A549 (cell line): ENCODE measurements at regions not wholly inside any gene's neighbourhood (a gene's known extent, or its start where the extent isn't known, plus 50 kb on each side); places are given as distances from the start of the nearest gene placed in this dataset.

Source experiments
- ATAC-seq, 2 experiments: fragments of 200-7000 bp in 1 of 2; fragments of >200 bp in 1 of 2; cut with Nextera tagmentation in 1 of 2; cut with Tn5 transposase in 1 of 2; 3 replicates each; pipeline versions ENCODE4 v1.8.0 to v1.9.1; 2018 to 2020; ENCODE audit warnings: mild to moderate bottlenecking in 1 of 2, moderate library complexity in 1 of 2
- CTCF ChIA-PET: fragments of 300-600 bp; sonication (Branson Sonifier 250); formaldehyde crosslinking; extraction: SDS; loops from one replicate; lab custom pipeline; 2021; ENCODE audit warnings: antibody characterized with exemption, inconsistent platforms; lab: Yijun Ruan, JAX
- POLR2A ChIA-PET: fragments of 350-600 bp; formaldehyde crosslinking; extraction: SDS; loops from one replicate; lab custom pipeline; 2021; ENCODE audit warnings: antibody characterized with exemption, inconsistent platforms; lab: Yijun Ruan, JAX
- DNase-seq, 2 experiments: peaks; one replicate each; pipeline versions ENCODE4 v3.0.0 to v3.0.0-alpha.2; 2011 to 2016; ENCODE audit warnings: low read depth in 1 of 2, low spot score in 1 of 2
- FAIRE-seq: peaks from 2 replicates; lab custom pipeline; 2011; peaks lifted over from hg19 to GRCh38; lab: Jason Lieb, UNC
- H3K27ac ChIP-seq, 2 experiments: fragments of >200 bp; sonication (Bioruptor Twin); formaldehyde crosslinking; 3 replicates each; pipeline ENCODE4 v1.5.1; 2016 to 2017
- H3K4me1 ChIP-seq: fragments of >200 bp; sonication (Bioruptor Twin); formaldehyde crosslinking; 3 replicates; pipeline ENCODE4 v1.6.1; 2016
- H3K4me2 ChIP-seq: fragments of >200 bp; sonication (Bioruptor Twin); formaldehyde crosslinking; 3 replicates; pipeline ENCODE4 v1.6.1; 2016
- H3K4me3 ChIP-seq: fragments of >200 bp; sonication (Bioruptor Twin); formaldehyde crosslinking; 3 replicates; pipeline ENCODE4 v1.5.1; 2016
- H3K9me3 ChIP-seq: fragments of >200 bp; sonication (Bioruptor Twin); formaldehyde crosslinking; 3 replicates; pipeline ENCODE4 v1.6.1; 2016
- BCL3 ChIP-seq: fragments of >200 bp; sonication (Bioruptor Twin); formaldehyde crosslinking; IDR thresholded peaks from 3 replicates; pipeline ENCODE4 v1.6.1; 2016
- CEBPB ChIP-seq, 2 experiments: fragments of >200 bp in 1 of 2; sonication (Bioruptor Twin) in 1 of 2; formaldehyde crosslinking in 1 of 2; IDR thresholded peaks; 2 replicates each; pipeline ENCODE4 v1.6.1; 2012 to 2016
- CHD2 ChIP-seq: fragments of 150-350 bp; IDR thresholded peaks from 2 replicates; pipeline ENCODE4 v1.6.1; 2014; ENCODE audit warnings: low read length; ENCODE audit not compliant: partially characterized antibody
- CHD4 ChIP-seq: fragments of 200-600 bp; sonication (generic); IDR thresholded peaks from 2 replicates; pipeline ENCODE4 v1.6.1; 2016; ENCODE audit warnings: antibody characterized with exemption, mild to moderate bottlenecking, borderline replicate concordance
- EHMT2 ChIP-seq: fragments of 200-600 bp; sonication (generic); IDR thresholded peaks from 2 replicates; pipeline ENCODE4 v1.6.1; 2016; ENCODE audit warnings: antibody characterized with exemption, low read depth, mild to moderate bottlenecking, moderate library complexity
- EP300 ChIP-seq, 2 experiments: fragments of >200 bp; sonication (Bioruptor Twin); formaldehyde crosslinking; IDR thresholded peaks; 2 replicates in 1 of 2; 3 replicates in 1 of 2; pipeline ENCODE4 v1.6.1; 2016 to 2017
- FOSB ChIP-seq: fragments of 250-450 bp; sonication (Bioruptor Pico); IDR thresholded peaks from 2 replicates; pipeline ENCODE4 v1.5.0; 2020; ENCODE audit warnings: mild to moderate bottlenecking, moderate library complexity
- HMGXB4 ChIP-seq: fragments of 250-450 bp; sonication (Bioruptor Pico); IDR thresholded peaks from 2 replicates; pipeline ENCODE4 v1.5.0; 2021; ENCODE audit warnings: mild to moderate bottlenecking, moderate library complexity, borderline replicate concordance
- JUNB ChIP-seq: fragments of >200 bp; sonication (Bioruptor Twin); formaldehyde crosslinking; IDR thresholded peaks from 2 replicates; pipeline ENCODE4 v1.6.1; 2016
- KDM5A ChIP-seq: fragments of 200-600 bp; sonication (generic); IDR thresholded peaks from 2 replicates; pipeline ENCODE4 v1.6.1; 2016; ENCODE audit warnings: antibody characterized with exemption, mild to moderate bottlenecking
- MAFK ChIP-seq: fragments of 450-650 bp; IDR thresholded peaks from 2 replicates; pipeline ENCODE4 v1.6.1; 2014; ENCODE audit not compliant: partially characterized antibody
- MYC ChIP-seq: IDR thresholded peaks from 2 replicates; pipeline ENCODE4 v1.6.1; 2012; ENCODE audit warnings: mild to moderate bottlenecking, inconsistent platforms, low read length, improper control_type of control experiment, borderline replicate concordance
- NR3C1 ChIP-seq: fragments of >200 bp; sonication (Bioruptor Twin); formaldehyde crosslinking; IDR thresholded peaks from 3 replicates; pipeline ENCODE4 v1.6.1; 2017
- POLR2A ChIP-seq: IDR thresholded peaks from 2 replicates; pipeline ENCODE4 v1.6.1; 2012; ENCODE audit warnings: mild to moderate bottlenecking, low read length
- RAD21 ChIP-seq, 2 experiments: fragments of >200 bp in 1 of 2; sonication (Bioruptor Twin) in 1 of 2; formaldehyde crosslinking in 1 of 2; IDR thresholded peaks in 1 of 2; conservative IDR thresholded peaks in 1 of 2; 2 replicates in 1 of 2; 3 replicates in 1 of 2; pipeline ENCODE4 v1.6.1; 2012 to 2018; ENCODE audit warnings: inconsistent platforms in 1 of 2
- RCOR1 ChIP-seq: fragments of 150-350 bp; IDR thresholded peaks from 2 replicates; pipeline ENCODE4 v1.6.1; 2014; ENCODE audit warnings: antibody characterized with exemption, low read length, low read depth
- RFX5 ChIP-seq: fragments of 450-650 bp; IDR thresholded peaks from 2 replicates; pipeline ENCODE4 v1.7.1; 2014; ENCODE audit warnings: antibody characterized with exemption, mild to moderate bottlenecking, moderate library complexity
- RNF2 ChIP-seq: fragments of 200-600 bp; sonication (generic); IDR thresholded peaks from 2 replicates; pipeline ENCODE4 v1.6.1; 2016; ENCODE audit warnings: low read depth, mild to moderate bottlenecking, antibody characterized with exemption, moderate library complexity, borderline replicate concordance
- SREBF2 ChIP-seq: fragments of 450-650 bp; IDR thresholded peaks from 2 replicates; pipeline ENCODE4 v1.6.1; 2014; ENCODE audit warnings: mild to moderate bottlenecking, moderate library complexity
- TFCP2L1 ChIP-seq: fragments of 250-450 bp; sonication (Bioruptor Pico); IDR thresholded peaks from 2 replicates; pipeline ENCODE4 v1.5.0; 2021; ENCODE audit warnings: mild to moderate bottlenecking
- ZNF302 ChIP-seq: fragments of 250-450 bp; sonication (Bioruptor Pico); IDR thresholded peaks from 2 replicates; pipeline ENCODE4 v1.9.0; 2021; ENCODE audit warnings: inconsistent platforms, mild to moderate bottlenecking, moderate library complexity
- ZSCAN20 ChIP-seq: fragments of 250-450 bp; sonication (Bioruptor Pico); IDR thresholded peaks from 2 replicates; pipeline ENCODE4 v1.8.0; 2022; ENCODE audit warnings: mild to moderate bottlenecking, moderate library complexity
- WGBS: methylation state at CpG from one replicate; pipeline ENCODE4 v1.1.6; 2017; ENCODE audit errors: missing lambda C conversion rate; 5-methylcytosine and 5-hydroxymethylcytosine counted together
- TF ChIP-seq, protein P1 (sequence below): fragments of 200-600 bp; sonication (generic); IDR thresholded peaks from 2 replicates; pipeline ENCODE4 v1.6.1; 2016; ENCODE audit warnings: antibody characterized with exemption, mild to moderate bottlenecking, moderate library complexity
- TF ChIP-seq, protein P2 (sequence below): fragments of 450-650 bp; IDR thresholded peaks from 2 replicates; pipeline ENCODE4 v1.6.1; 2014; ENCODE audit warnings: antibody characterized with exemption
- TF ChIP-seq, protein P3 (sequence below): fragments of 150-350 bp; IDR thresholded peaks from 2 replicates; pipeline ENCODE4 v1.6.1; 2014; ENCODE audit warnings: low read depth, mild to moderate bottlenecking, low read length

GRCh38 chr14:87712396-87713090 lies 280.4 kb downstream of the GALC start:
- FAIRE-seq (no peak), ATAC-seq (no peak)
- Histone ChIP-seq H3K27ac (no peak overlapping the region), H3K4me1 (no peaks in the 10 kb centered on the region), H3K4me3 (no peak overlapping the region), H3K4me2 (no peak overlapping the region)
- CTCF ChIA-PET, result no interaction called here
- POLR2A ChIA-PET, result no interaction called here
- TF ChIP-seq TFCP2L1 (no peak), RCOR1 (no peak), NR3C1 (no peak), RNF2 (no peak), CHD2 (no peak)
- TF ChIP-seq, protein P1, sequence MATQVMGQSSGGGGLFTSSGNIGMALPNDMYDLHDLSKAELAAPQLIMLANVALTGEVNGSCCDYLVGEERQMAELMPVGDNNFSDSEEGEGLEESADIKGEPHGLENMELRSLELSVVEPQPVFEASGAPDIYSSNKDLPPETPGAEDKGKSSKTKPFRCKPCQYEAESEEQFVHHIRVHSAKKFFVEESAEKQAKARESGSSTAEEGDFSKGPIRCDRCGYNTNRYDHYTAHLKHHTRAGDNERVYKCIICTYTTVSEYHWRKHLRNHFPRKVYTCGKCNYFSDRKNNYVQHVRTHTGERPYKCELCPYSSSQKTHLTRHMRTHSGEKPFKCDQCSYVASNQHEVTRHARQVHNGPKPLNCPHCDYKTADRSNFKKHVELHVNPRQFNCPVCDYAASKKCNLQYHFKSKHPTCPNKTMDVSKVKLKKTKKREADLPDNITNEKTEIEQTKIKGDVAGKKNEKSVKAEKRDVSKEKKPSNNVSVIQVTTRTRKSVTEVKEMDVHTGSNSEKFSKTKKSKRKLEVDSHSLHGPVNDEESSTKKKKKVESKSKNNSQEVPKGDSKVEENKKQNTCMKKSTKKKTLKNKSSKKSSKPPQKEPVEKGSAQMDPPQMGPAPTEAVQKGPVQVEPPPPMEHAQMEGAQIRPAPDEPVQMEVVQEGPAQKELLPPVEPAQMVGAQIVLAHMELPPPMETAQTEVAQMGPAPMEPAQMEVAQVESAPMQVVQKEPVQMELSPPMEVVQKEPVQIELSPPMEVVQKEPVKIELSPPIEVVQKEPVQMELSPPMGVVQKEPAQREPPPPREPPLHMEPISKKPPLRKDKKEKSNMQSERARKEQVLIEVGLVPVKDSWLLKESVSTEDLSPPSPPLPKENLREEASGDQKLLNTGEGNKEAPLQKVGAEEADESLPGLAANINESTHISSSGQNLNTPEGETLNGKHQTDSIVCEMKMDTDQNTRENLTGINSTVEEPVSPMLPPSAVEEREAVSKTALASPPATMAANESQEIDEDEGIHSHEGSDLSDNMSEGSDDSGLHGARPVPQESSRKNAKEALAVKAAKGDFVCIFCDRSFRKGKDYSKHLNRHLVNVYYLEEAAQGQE, result no peak
- TF ChIP-seq, all 56 proteins: peak for 0
- DNase-seq, result no peak
- H3K9me3 ChIP-seq, result no peaks in the 10 kb centered on the region
- WGBS, result 28% methylated on average over 6 of the region's 6 CpGs

DNA sequence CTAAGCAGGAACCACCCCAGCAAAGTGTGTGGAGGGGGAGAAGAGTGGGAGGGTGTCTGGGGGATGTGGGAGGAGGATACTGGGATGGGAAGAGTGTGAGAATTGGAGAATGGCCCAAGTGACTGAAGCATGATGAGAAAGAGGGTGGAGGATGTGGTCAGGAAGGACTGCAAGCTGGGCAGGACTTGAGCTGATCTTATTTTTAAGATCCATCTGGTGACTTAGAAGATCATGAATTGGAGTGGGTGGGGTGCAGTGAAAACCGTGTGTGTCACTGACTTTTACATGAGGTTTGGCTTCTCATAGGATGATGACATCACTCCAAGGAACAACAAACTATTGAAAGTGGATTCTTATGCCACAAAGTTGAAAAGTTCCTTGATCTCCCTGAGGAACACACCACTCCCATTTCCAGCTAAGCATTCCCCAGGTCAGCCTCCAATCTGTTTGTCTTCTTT lies 287.5 kb downstream of the GALC start:
- Histone ChIP-seq H3K9me3 (no peaks in the 10 kb centered on the region), H3K4me2 (no peak overlapping the region), H3K4me3 (no peak overlapping the region), H3K4me1 (no peaks in the 10 kb centered on the region), H3K27ac (no peak overlapping the region)
- ChIA-PET CTCF (no interaction called here), POLR2A (no interaction called here)
- TF ChIP-seq EHMT2 (no peak), RAD21 (conservative IDR thresholded peaks at IDR 0.05 in 1 of 2, IDR thresholded peaks at IDR 0.05 in 1 of 2) (no peak), POLR2A (no peak), EP300 (IDR thresholded peaks at IDR 0.05) (no peak), SREBF2 (no peak), ZSCAN20 (no peak), ZNF302 (CRISPR knock-in tag) (no peak), NR3C1 (no peak), MYC (no peak), JUNB (no peak), CHD4 (no peak), RFX5 (no peak), BCL3 (no peak), KDM5A (no peak), CEBPB (IDR thresholded peaks at IDR 0.05) (no peak), HMGXB4 (CRISPR knock-in tag) (no peak), MAFK (no peak), FOSB (CRISPR knock-in tag) (no peak)
- TF ChIP-seq, protein P2, sequence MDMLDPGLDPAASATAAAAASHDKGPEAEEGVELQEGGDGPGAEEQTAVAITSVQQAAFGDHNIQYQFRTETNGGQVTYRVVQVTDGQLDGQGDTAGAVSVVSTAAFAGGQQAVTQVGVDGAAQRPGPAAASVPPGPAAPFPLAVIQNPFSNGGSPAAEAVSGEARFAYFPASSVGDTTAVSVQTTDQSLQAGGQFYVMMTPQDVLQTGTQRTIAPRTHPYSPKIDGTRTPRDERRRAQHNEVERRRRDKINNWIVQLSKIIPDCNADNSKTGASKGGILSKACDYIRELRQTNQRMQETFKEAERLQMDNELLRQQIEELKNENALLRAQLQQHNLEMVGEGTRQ, result no peak
- TF ChIP-seq, protein P3, sequence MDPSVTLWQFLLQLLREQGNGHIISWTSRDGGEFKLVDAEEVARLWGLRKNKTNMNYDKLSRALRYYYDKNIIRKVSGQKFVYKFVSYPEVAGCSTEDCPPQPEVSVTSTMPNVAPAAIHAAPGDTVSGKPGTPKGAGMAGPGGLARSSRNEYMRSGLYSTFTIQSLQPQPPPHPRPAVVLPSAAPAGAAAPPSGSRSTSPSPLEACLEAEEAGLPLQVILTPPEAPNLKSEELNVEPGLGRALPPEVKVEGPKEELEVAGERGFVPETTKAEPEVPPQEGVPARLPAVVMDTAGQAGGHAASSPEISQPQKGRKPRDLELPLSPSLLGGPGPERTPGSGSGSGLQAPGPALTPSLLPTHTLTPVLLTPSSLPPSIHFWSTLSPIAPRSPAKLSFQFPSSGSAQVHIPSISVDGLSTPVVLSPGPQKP, result no peak
- ATAC-seq (no peak), DNase-seq (no peak), FAIRE-seq (no peak)
- WGBS, result 5% methylated on average over 1 of the region's 1 CpG
